Endothelial cell of umbilical vein (primary cell): ENCODE measurements at regions not wholly inside any gene's neighbourhood (a gene's known extent, or its start where the extent isn't known, plus 50 kb on each side); places are given as distances from the start of the nearest gene placed in this dataset.

Experiments
- BruUV-seq: library from RNA; stranded (reverse); fragments of 400-500 nt; replicated peaks from 2 replicates; lab custom pipeline; 2021; lab: Mats Ljungman, UMichigan
- CTCF ChIA-PET: fragments of 300-600, 350-600 bp; sonication (Branson Sonifier 250); formaldehyde crosslinking; loops from one replicate; lab custom pipeline; 2021; ENCODE audit warnings: antibody characterized with exemption, inconsistent platforms; lab: Charles Lee
- POLR2A ChIA-PET: fragments of 300-600, 350-600 bp; sonication (Branson Sonifier 250); formaldehyde crosslinking; loops from one replicate; lab custom pipeline; 2021; ENCODE audit warnings: antibody characterized with exemption, inconsistent platforms; lab: Charles Lee
- DNase-seq: peaks from one replicate; pipeline ENCODE4 v3.0.0-alpha.2; 2011; ENCODE audit warnings: low read depth, low spot score
- FAIRE-seq: peaks from 2 replicates; lab custom pipeline; 2011; peaks lifted over from hg19 to GRCh38; lab: Jason Lieb, UNC
- H2AFZ ChIP-seq: 2 replicates; pipeline ENCODE4 v1.6.0; 2012; ENCODE audit warnings: low read depth, low read length, control low read depth, inconsistent platforms
- H3K27ac ChIP-seq: 2 replicates; pipeline ENCODE4 v1.5.1; 2011; ENCODE audit warnings: low read depth, mild to moderate bottlenecking, control low read depth, low read length, moderate library complexity; ENCODE audit not compliant: insufficient read depth
- H3K27me3 ChIP-seq, 2 experiments: 2 replicates each; pipeline versions ENCODE4 v1.6.0 to v1.6.1; 2011; ENCODE audit warnings: low read length in 2 of 2, mixed read lengths in 1 of 2; ENCODE audit not compliant: control insufficient read depth in 2 of 2, insufficient read depth in 2 of 2
- H3K36me3 ChIP-seq, 2 experiments: 2 replicates in 1 of 2; 3 replicates in 1 of 2; pipeline ENCODE4 v1.5.1; 2011; ENCODE audit warnings: low read length in 2 of 2, mild to moderate bottlenecking in 1 of 2, moderate library complexity in 1 of 2; ENCODE audit not compliant: control insufficient read depth in 2 of 2, insufficient read depth in 2 of 2; ENCODE audit errors: extremely low read depth in 1 of 2
- H3K4me1 ChIP-seq: 3 replicates; pipeline ENCODE4 v1.5.1; 2011; ENCODE audit warnings: mild to moderate bottlenecking, low read length; ENCODE audit not compliant: control insufficient read depth, insufficient read depth; ENCODE audit errors: extremely low read depth
- H3K4me2 ChIP-seq: 2 replicates; pipeline ENCODE4 v1.6.1; 2011; ENCODE audit warnings: low read length, control low read depth, mixed read lengths; ENCODE audit not compliant: insufficient read depth
- H3K4me3 ChIP-seq, 3 experiments: fragments of 200-600 bp in 1 of 3; sonication (generic), shearing (Covaris generic) in 1 of 3; replicated peaks in 1 of 3; 2 replicates each; pipeline ENCODE4 v1.5.1; 2011 to 2016; ENCODE audit warnings: control low read depth in 3 of 3, low read length in 3 of 3, mild to moderate bottlenecking in 2 of 3, inconsistent platforms in 1 of 3, low read depth in 1 of 3, moderate library complexity in 1 of 3; ENCODE audit not compliant: insufficient read depth in 1 of 3
- H3K79me2 ChIP-seq: 2 replicates; pipeline ENCODE4 v1.6.0; 2012; ENCODE audit warnings: low read length, inconsistent platforms; ENCODE audit not compliant: control insufficient read depth, insufficient read depth
- H3K9ac ChIP-seq: replicated peaks from 2 replicates; pipeline ENCODE3; 2011; ENCODE audit warnings: low read length, control low read depth; ENCODE audit not compliant: insufficient read depth; ENCODE audit errors: extremely low read depth
- H3K9me1 ChIP-seq: replicated peaks from 3 replicates; pipeline ENCODE4 v1.6.0; 2011; ENCODE audit warnings: mild to moderate bottlenecking, low read length; ENCODE audit not compliant: control insufficient read depth, insufficient read depth; ENCODE audit errors: extremely low read depth
- H3K9me3 ChIP-seq: replicated peaks from 2 replicates; pipeline ENCODE4 v1.5.1; 2012; ENCODE audit warnings: low read length, inconsistent platforms; ENCODE audit not compliant: control insufficient read depth, insufficient read depth
- H4K20me1 ChIP-seq: replicated peaks from 2 replicates; pipeline ENCODE3; 2011; ENCODE audit warnings: mild to moderate bottlenecking, low read length; ENCODE audit not compliant: control insufficient read depth, insufficient read depth; ENCODE audit errors: extremely low read depth
- CTCF ChIP-seq, 2 donors: IDR thresholded peaks; 1 replicate in 1 of 2; 2 replicates in 1 of 2; pipeline ENCODE4 v1.5.1; 2011; ENCODE audit warnings: low read length in 2 of 2, mild to moderate bottlenecking in 2 of 2, moderate library complexity in 2 of 2, control low read depth in 1 of 2, inconsistent platforms in 1 of 2, low read depth in 1 of 2; ENCODE audit not compliant: insufficient read depth in 1 of 2; ENCODE audit errors: extremely low read depth in 1 of 2
- EZH2 ChIP-seq: IDR thresholded peaks from 2 replicates; pipeline ENCODE4 v1.6.1; 2012; ENCODE audit warnings: borderline replicate concordance, low read depth, mild to moderate bottlenecking, moderate library complexity, low read length, inconsistent platforms; ENCODE audit not compliant: severe bottlenecking
- FOS ChIP-seq: IDR thresholded peaks from 2 replicates; pipeline ENCODE4 v1.6.1; 2011; ENCODE audit warnings: mild to moderate bottlenecking, low read length, moderate library complexity, borderline replicate concordance; ENCODE audit not compliant: insufficient read depth
- GATA2 ChIP-seq: IDR thresholded peaks from 2 replicates; pipeline ENCODE4 v1.7.0; 2011; ENCODE audit warnings: low read depth, mild to moderate bottlenecking, moderate library complexity, mixed read lengths, low read length; ENCODE audit not compliant: insufficient read length, insufficient read depth
- JUN ChIP-seq: IDR thresholded peaks from 2 replicates; pipeline ENCODE4 v1.6.1; 2011; ENCODE audit warnings: borderline replicate concordance, low read depth; ENCODE audit not compliant: insufficient read length, insufficient read depth
- MAX ChIP-seq: IDR thresholded peaks from 2 replicates; pipeline ENCODE4 v1.6.1; 2011; ENCODE audit not compliant: insufficient read depth, insufficient read length
- MYC ChIP-seq: IDR thresholded peaks from one replicate; pipeline ENCODE4 v1.6.1; 2011; ENCODE audit warnings: mild to moderate bottlenecking, low read depth, low read length
- POLR2A ChIP-seq: IDR thresholded peaks from 2 replicates; pipeline ENCODE4 v1.6.1; 2012; ENCODE audit warnings: low read depth, mild to moderate bottlenecking, control low read depth, low read length
- POLR2AphosphoS5 ChIP-seq: IDR thresholded peaks from 2 replicates; pipeline ENCODE4 v1.6.1; 2012; ENCODE audit warnings: low read depth, mild to moderate bottlenecking, control low read depth, low read length, moderate library complexity; ENCODE audit not compliant: insufficient read depth
- dilution Hi-C: fragments of 300-500 bp; cut with MboI; formaldehyde crosslinking; loops from one replicate; pipeline ENCODE4 v1.15.0; 2019; ENCODE audit warnings: low sequenced_read_pairs; ENCODE audit not compliant: extremely low pct_ligation_motif_present
- intact Hi-C: fragments of 100-400 bp; cut with micrococcal nuclease; formaldehyde crosslinking; loops from one replicate; pipeline ENCODE4 v1.10.0; 2022

- Histone ChIP-seq H3K79me2 (no peaks in the 10 kb centered on the region), H3K36me3 (no peaks in the 10 kb centered on the region), H3K27me3 (no peaks in the 10 kb centered on the region), H3K27ac (no peak overlapping the region), H3K9me1 (no peaks in the 10 kb centered on the region), H3K4me1 (no peaks in the 10 kb centered on the region), H4K20me1 (no peaks in the 10 kb centered on the region), H3K4me2 (no peak overlapping the region), H3K9me3 (no peaks in the 10 kb centered on the region), H2AFZ (no peak overlapping the region), H3K9ac (no peak overlapping the region), H3K4me3 (no peak overlapping the region)
- FAIRE-seq (no peak), DNase-seq (no peak)
- intact Hi-C loops: no loop called here
- TF ChIP-seq MAX (no peak), JUN (no peak), CTCF (IDR thresholded peaks at IDR 0.05; ENCODE audit: extremely low read depth in 1 of 2, insufficient read depth in 1 of 2, low read depth in 1 of 2, low read length in 2 of 2) (no peak), FOS (no peak), EZH2 (no peak), POLR2A (no peak), POLR2AphosphoS5 (no peak), GATA2 (no peak), MYC (no peak)
- BruUV-seq: no TSS peak
- dilution Hi-C loops: no loop called here
- POLR2A ChIA-PET: no interaction called here
- CTCF ChIA-PET: interaction anchor here (1.5 kb wide), 1 partner anchor 9 kb away, joined by 3 read pairs; no protein-coding TSS in a partner anchor
Observed at GRCh38 chr5:84724181-84724580, 339.5 kb upstream of the EDIL3 start.
